HG03095 (cell line): ENCODE measurements at regions not wholly inside any gene's neighbourhood (a gene's known extent, or its start where the extent isn't known, plus 50 kb on each side); places are given as distances from the start of the nearest gene placed in this dataset.
"Not testable (repeated sequence)": the region's sequence is repeated elsewhere in the genome, so short reads cannot be mapped to it uniquely, and the experiment has no call there.

Source experiments
- ATAC-seq: cut with Tn5 transposase; IDR thresholded peaks from one replicate; pipeline ENCODE4 v1.9.1; 2021; ENCODE audit warnings: moderate library complexity; ENCODE audit not compliant: unreplicated experiment

GRCh38 chr6:141526985-141527384 is 605.7 kb upstream of the GJE1 start:
- ATAC-seq, result no peak

GRCh38 chr6:141521440-141521839 is 611.3 kb upstream of the GJE1 start:
- ATAC-seq, result no peak

- no peak for ATAC-seq
Measured at GRCh38 chr6:141513830-141514229, 618.9 kb upstream of the GJE1 start.

- no peak for ATAC-seq
Measured at GRCh38 chr6:141510803-141511202, 621.9 kb upstream of the GJE1 start.

GRCh38 chr6:141506062-141506461 is 626.7 kb upstream of the GJE1 start:
- not testable (repeated sequence) for ATAC-seq

- ATAC-seq, result not testable (repeated sequence)
Measured at GRCh38 chr6:141504318-141504717, 628.4 kb upstream of the GJE1 start.

GRCh38 chr6:141501616-141502015 is 631.1 kb upstream of the GJE1 start:
- ATAC-seq, result no peak

GRCh38 chr6:141498977-141499376 is 633.7 kb upstream of the GJE1 start:
- no peak for ATAC-seq

- ATAC-seq, result no peak
Measured at GRCh38 chr6:141492521-141493284, 640.0 kb upstream of the GJE1 start.

- ATAC-seq, result no peak
Measured at GRCh38 chr6:141491684-141492083, 641.0 kb upstream of the GJE1 start.

GRCh38 chr6:141490982-141491381 is 641.7 kb upstream of the GJE1 start:
- no peak for ATAC-seq

- peak; percentile 42 for ATAC-seq
Measured at GRCh38 chr6:141488488-141488887, 644.2 kb upstream of the GJE1 start.

GRCh38 chr6:141486942-141487341 is 645.8 kb upstream of the GJE1 start:
- ATAC-seq, result no peak

- ATAC-seq, result peak; percentile 68
Measured at GRCh38 chr6:141484711-141485110, 648.0 kb upstream of the GJE1 start.

- ATAC-seq, result peak; percentile 90
Measured at GRCh38 chr6:141483598-141484061, 649.1 kb upstream of the GJE1 start.

GRCh38 chr6:141482796-141483597 is 649.7 kb upstream of the GJE1 start:
- ATAC-seq, result peak; percentile 1

GRCh38 chr6:141475259-141475658 is 657.5 kb upstream of the GJE1 start:
- ATAC-seq, result no peak

- ATAC-seq, result no peak
Measured at GRCh38 chr6:141472162-141472928, 660.4 kb upstream of the GJE1 start.

- ATAC-seq, result no peak
Measured at GRCh38 chr6:141470810-141471209, 661.9 kb upstream of the GJE1 start.

GRCh38 chr6:141467881-141468280 is 664.8 kb upstream of the GJE1 start:
- no peak for ATAC-seq

GRCh38 chr6:141467041-141467440 is 665.7 kb upstream of the GJE1 start:
- no peak for ATAC-seq
